HFFc6 (cell line): ENCODE measurements at regions not wholly inside any gene's neighbourhood (a gene's known extent, or its start where the extent isn't known, plus 50 kb on each side); places are given as distances from the start of the nearest gene placed in this dataset.

Experiments
- DNase-seq: peaks from one replicate; pipeline ENCODE4 v3.0.0-alpha.2; 2018
- H3K27ac Mint-ChIP-seq: 2 replicates; pipeline ENCODE4 v1.8.0; 2020; ENCODE audit warnings: mild to moderate bottlenecking, mixed read lengths
- H3K27me3 Mint-ChIP-seq: 2 replicates; pipeline ENCODE4 v1.8.0; 2021; ENCODE audit warnings: mild to moderate bottlenecking, moderate library complexity, mixed read lengths; ENCODE audit not compliant: insufficient read depth
- H3K36me3 Mint-ChIP-seq: 2 replicates; pipeline ENCODE4 v1.8.0; 2021; ENCODE audit warnings: low read depth, mixed read lengths
- H3K4me1 Mint-ChIP-seq: 2 replicates; pipeline ENCODE4 v1.8.0; 2020; ENCODE audit warnings: low read depth, mixed read lengths
- H3K4me3 Mint-ChIP-seq: 2 replicates; pipeline ENCODE4 v1.8.0; 2020; ENCODE audit warnings: mild to moderate bottlenecking, moderate library complexity, mixed read lengths
- H3K9me3 Mint-ChIP-seq: 2 replicates; pipeline ENCODE4 v1.8.0; 2020; ENCODE audit warnings: mild to moderate bottlenecking, mixed read lengths
- TF ChIP-seq, protein P1 (sequence below): fragments of 200-600 bp; sonication (generic); IDR thresholded peaks from 2 replicates; pipeline ENCODE4 v1.5.0; 2021; ENCODE audit warnings: antibody characterized with exemption, mild to moderate bottlenecking

DNA sequence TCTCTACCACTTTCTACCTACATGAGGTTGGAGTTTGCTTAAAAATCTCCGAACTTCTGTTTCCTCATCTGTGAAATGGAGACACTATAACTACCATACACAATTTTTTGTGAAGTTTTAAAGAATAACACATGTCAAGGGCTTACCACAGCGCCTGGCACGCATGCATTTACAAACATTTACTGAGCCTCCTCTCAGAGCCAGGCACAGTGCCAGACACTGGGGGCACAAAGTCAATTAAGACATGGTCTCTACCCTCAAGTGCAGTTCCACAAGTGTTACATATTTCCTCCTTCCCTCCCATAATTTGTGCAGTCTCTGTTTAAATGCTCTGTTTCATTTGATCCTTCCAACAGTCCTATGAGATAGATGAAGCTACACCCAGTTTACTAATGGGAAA is 356.4 kb upstream of the ESRRG start:
- TF ChIP-seq, protein P1, sequence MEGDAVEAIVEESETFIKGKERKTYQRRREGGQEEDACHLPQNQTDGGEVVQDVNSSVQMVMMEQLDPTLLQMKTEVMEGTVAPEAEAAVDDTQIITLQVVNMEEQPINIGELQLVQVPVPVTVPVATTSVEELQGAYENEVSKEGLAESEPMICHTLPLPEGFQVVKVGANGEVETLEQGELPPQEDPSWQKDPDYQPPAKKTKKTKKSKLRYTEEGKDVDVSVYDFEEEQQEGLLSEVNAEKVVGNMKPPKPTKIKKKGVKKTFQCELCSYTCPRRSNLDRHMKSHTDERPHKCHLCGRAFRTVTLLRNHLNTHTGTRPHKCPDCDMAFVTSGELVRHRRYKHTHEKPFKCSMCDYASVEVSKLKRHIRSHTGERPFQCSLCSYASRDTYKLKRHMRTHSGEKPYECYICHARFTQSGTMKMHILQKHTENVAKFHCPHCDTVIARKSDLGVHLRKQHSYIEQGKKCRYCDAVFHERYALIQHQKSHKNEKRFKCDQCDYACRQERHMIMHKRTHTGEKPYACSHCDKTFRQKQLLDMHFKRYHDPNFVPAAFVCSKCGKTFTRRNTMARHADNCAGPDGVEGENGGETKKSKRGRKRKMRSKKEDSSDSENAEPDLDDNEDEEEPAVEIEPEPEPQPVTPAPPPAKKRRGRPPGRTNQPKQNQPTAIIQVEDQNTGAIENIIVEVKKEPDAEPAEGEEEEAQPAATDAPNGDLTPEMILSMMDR: no peak
- H3K36me3 Mint-ChIP-seq: no peaks in the 10 kb centered on the region
- no peak overlapping the region for H3K4me3 Mint-ChIP-seq
- no peaks in the 10 kb centered on the region for H3K9me3 Mint-ChIP-seq
- DNase-seq: no peak
- H3K27ac Mint-ChIP-seq: no peak overlapping the region
- H3K27me3 Mint-ChIP-seq: no peaks in the 10 kb centered on the region
- no peaks in the 10 kb centered on the region for H3K4me1 Mint-ChIP-seq

DNA sequence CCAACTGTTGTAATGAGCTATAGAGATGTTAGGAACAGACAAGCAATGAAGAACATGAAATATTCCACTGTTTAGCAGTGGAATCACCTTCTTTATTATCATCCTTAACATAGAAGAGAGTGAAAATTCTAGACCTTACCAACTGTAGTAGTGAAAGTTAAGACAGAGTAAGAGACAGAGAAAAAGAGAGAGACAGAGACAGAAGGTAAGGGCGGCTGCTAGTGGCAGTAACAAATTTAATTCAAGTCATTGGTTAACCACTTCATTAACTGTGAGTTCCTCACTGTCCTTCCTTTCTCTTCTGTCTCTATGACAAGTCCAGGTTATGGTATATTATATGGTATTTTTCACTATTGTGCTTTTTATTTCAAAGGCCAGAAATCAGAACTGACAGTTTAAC is 355.7 kb upstream of the ESRRG start:
- Mint-ChIP-seq H3K9me3 (no peaks in the 10 kb centered on the region), H3K27me3 (no peaks in the 10 kb centered on the region), H3K4me1 (no peaks in the 10 kb centered on the region), H3K4me3 (no peak overlapping the region), H3K36me3 (no peaks in the 10 kb centered on the region), H3K27ac (no peak overlapping the region)
- DNase-seq: no peak
- TF ChIP-seq, protein P1: no peak

DNA sequence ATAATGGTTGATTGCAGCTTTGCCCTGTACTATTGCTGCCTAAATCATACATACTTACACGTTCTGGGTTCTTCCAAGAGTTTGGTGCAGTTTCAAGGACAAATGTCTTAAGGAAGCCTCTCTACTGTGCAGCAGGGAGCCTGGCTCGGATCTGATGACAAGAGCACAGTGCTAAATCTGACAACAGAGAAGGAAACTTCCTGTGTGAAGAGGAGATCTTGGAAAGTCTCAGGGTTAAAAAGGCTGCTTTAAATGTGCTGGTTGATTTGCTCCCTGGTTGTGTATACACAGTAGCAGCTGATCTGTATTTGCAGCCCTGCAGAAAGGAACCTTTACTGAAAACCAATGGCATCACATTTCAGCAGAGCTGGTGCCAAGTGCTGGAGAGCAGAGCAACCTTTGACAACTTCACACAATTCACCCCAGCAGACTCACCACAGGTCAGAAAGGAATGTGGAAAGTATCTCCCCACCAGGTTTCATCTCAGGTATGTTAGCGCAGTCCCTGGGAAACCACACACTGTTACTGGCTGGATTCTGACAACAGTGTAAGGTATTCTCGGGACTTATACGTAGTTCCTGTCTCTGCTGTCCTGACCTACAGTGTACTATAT is 355.0 kb upstream of the ESRRG start:
- TF ChIP-seq, protein P1: no peak
- DNase-seq: no peak
- Mint-ChIP-seq H3K27ac (no peak overlapping the region), H3K36me3 (no peaks in the 10 kb centered on the region), H3K4me3 (no peak overlapping the region), H3K9me3 (peaks cover 4% of the 10 kb centered on the region; the same call in 1 of the 2 replicates), H3K27me3 (no peaks in the 10 kb centered on the region), H3K4me1 (no peaks in the 10 kb centered on the region)

DNA sequence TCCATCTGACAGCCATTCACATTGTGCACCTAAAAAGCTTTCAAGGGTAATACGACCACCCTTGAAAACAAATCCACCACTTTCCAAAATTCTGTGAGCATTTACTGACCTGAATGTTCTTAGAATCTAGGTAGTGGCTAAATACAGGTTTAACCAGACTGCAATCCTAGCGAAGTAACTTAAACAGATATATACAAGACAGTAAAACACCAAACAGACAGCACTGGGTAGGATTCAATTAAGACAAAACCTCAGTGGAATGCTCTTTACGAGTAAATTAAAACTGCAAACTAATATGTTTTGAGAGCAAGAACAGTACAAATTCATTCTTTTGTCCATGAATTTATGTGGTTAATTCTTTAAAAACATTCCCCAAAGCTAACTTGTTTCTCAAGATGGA is 354.2 kb upstream of the ESRRG start:
- Mint-ChIP-seq H3K36me3 (no peaks in the 10 kb centered on the region), H3K4me3 (no peak overlapping the region), H3K27ac (no peak overlapping the region), H3K9me3 (peaks cover 4% of the 10 kb centered on the region; the same call in 1 of the 2 replicates), H3K4me1 (no peaks in the 10 kb centered on the region), H3K27me3 (no peaks in the 10 kb centered on the region)
- TF ChIP-seq, protein P1: no peak
- no peak for DNase-seq

DNA sequence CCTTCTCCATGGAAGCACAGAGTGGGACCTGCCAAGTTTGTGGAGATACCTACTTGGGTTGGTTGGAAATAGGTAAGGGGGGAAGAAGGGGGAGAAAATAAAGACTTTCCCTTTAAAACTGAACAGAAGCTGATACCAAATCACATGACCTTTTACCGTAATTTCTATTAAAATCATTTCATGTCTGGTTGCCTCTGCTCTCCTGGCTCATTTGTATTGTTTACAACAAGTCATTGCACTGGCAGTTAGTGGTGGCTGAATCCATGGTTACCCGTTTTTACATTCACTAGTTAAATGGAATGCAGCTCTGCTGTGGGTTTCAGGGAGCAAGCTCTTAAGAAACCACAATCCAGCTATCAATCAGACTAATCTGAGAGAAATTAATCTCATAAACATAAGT is 353.7 kb upstream of the ESRRG start:
- no peak overlapping the region for H3K27ac Mint-ChIP-seq
- peak; percentile 1 for DNase-seq
- H3K4me3 Mint-ChIP-seq: no peak overlapping the region

More for the DNA sequence above, 353.7 kb upstream of the ESRRG start:
- TF ChIP-seq, protein P1: no peak
- Mint-ChIP-seq H3K9me3 (peaks cover 4% of the 10 kb centered on the region; the same call in 1 of the 2 replicates), H3K4me1 (no peaks in the 10 kb centered on the region), H3K27me3 (no peaks in the 10 kb centered on the region), H3K36me3 (no peaks in the 10 kb centered on the region)
